ENCODE measurements at regions not wholly inside any gene's neighbourhood (a gene's known extent, or its start where the extent isn't known, plus 50 kb on each side); places are given as distances from the start of the nearest gene placed in this dataset.

DNA sequence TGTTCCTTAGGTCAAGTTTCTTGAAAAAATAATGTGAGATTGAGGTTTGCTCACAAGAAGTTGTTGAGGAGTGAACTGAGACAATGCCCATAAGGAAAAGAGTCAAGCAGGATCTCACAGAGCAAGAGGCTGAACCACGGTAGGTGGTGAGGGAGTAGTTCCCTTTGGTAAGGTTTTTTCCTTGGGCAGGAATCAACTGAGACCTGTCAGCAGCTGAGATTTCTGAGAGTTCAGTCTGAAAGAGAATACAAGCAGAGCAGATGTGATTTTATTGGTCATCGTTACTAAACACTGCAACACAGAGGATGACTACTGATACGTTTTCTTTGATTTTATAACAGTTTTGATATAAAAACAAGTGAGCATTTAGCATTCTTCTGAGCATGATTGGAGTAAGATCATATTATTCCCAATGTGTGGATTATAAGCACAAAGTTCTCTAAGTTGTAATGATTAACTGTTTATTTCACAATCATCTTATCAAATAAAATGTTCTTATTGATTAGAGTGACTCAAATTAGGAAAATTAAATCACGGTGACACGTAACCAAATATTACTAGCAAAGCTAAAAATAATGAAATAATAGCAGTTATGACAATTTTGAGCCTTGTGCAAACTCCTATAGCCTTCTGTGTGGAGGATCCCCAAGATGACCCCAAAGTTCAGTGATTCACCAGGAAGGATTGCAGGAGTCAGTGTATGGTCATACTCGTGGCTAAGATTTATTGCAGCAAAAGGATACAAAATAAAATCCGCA, 346.2 kb upstream of the ZNF717 start:
- no peak overlapping the region for H3K4me3 ChIP-seq
- no peaks in the 10 kb centered on the region for H3K4me1 ChIP-seq (ENCODE audit: insufficient read depth)
- no peak for DNase-seq
- H3K9me3 ChIP-seq = no peaks in the 10 kb centered on the region
- H3K27me3 ChIP-seq = no peaks in the 10 kb centered on the region
- WGBS, 3 donors = 49 to 61% (median 56%) methylated on average over 7 of the region's 7 CpGs
- intact Hi-C loops (cut with DNase I) = no loop called here
- H3K36me3 ChIP-seq = peaks cover 3% of the 10 kb centered on the region
- no peak overlapping the region for H3K27ac ChIP-seq
- TF ChIP-seq, protein P1, sequence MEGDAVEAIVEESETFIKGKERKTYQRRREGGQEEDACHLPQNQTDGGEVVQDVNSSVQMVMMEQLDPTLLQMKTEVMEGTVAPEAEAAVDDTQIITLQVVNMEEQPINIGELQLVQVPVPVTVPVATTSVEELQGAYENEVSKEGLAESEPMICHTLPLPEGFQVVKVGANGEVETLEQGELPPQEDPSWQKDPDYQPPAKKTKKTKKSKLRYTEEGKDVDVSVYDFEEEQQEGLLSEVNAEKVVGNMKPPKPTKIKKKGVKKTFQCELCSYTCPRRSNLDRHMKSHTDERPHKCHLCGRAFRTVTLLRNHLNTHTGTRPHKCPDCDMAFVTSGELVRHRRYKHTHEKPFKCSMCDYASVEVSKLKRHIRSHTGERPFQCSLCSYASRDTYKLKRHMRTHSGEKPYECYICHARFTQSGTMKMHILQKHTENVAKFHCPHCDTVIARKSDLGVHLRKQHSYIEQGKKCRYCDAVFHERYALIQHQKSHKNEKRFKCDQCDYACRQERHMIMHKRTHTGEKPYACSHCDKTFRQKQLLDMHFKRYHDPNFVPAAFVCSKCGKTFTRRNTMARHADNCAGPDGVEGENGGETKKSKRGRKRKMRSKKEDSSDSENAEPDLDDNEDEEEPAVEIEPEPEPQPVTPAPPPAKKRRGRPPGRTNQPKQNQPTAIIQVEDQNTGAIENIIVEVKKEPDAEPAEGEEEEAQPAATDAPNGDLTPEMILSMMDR (IDR thresholded peaks at IDR 0.05) = no peak
- no peak for TF ChIP-seq EP300 (IDR thresholded peaks at IDR 0.05)

DNA sequence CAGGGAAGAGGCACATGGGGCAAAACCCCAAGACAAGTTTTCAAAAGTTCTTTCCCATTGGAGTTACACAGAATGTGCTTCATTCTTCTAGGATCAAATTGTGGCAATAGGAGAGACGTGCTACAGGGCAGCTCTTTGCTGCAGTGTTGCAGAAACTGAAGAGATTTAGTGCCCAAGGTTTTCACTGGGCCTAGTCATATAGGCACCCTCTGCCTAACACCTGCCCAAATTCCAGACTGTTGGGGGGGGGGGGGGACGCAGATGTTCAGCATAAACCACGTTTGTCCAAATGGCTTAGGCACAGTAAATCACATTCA, 346.8 kb upstream of the ZNF717 start:
- Histone ChIP-seq H3K9me3 (no peaks in the 10 kb centered on the region), H3K27me3 (no peaks in the 10 kb centered on the region), H3K36me3 (peaks cover 3% of the 10 kb centered on the region), H3K4me3 (no peak overlapping the region), H3K27ac (no peak overlapping the region), H3K4me1 (ENCODE audit: insufficient read depth) (no peaks in the 10 kb centered on the region)
- intact Hi-C loops (cut with DNase I) = no loop called here
- no peak for DNase-seq
- WGBS, 3 donors = 24 to 50% (median 46%) methylated on average over 3 of the region's 3 CpGs
- TF ChIP-seq EP300 (IDR thresholded peaks at IDR 0.05) = no peak
- TF ChIP-seq, protein P1 (IDR thresholded peaks at IDR 0.05) = no peak
- no peak for TF ChIP-seq POLR2A (IDR thresholded peaks at IDR 0.05)

DNA sequence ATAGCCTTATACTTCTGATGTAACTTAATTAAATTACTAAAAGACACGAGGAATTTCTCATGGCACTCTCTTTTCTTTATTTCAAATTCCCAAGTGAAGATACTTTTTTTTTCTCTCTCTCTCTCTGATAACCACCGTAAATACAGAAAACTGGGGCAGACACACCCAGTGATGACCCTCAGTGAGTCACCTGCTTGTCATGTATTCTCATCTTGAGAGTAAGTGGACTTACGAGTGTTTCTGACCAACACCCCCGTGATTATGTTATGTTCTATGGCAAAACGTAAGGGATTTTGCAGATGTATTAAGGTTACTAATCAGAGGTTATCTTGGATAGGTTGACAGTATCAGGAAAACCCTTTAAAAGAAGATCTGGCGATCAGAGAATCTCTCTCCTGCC, 348.8 kb upstream of the ZNF717 start:
- Histone ChIP-seq H3K4me3 (no peak overlapping the region), H3K27ac (no peak overlapping the region), H3K4me1 (ENCODE audit: insufficient read depth) (no peaks in the 10 kb centered on the region), H3K27me3 (no peaks in the 10 kb centered on the region), H3K36me3 (peaks cover 3% of the 10 kb centered on the region), H3K9me3 (no peaks in the 10 kb centered on the region)
- TF ChIP-seq POLR2A (IDR thresholded peaks at IDR 0.05) (no peak), EP300 (IDR thresholded peaks at IDR 0.05) (no peak)
- TF ChIP-seq, protein P1 (IDR thresholded peaks at IDR 0.05) = no peak
- intact Hi-C loops (cut with DNase I) = no loop called here
- 66 to 74% (median 71%) methylated on average over 6 of the region's 6 CpGs for WGBS, 3 donors
- DNase-seq = no peak

DNA sequence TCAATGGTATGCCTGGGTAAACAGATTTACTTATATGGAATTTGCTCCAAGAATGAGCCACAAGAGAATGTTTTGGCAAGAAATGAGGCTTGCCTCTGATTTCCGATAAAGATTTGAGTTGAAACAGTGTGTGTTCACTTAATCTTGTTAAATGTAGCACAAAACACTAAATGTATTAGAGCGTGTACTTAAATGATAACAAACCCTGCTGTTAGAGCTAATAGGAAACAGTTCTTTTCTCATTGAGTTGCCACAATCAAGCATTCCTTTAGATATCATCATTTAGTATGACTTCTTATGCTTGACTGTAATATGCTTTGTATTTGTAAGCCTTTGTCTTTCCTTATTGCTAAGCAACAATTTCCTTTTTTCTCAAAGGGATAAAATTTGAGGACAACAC, 353.6 kb upstream of the ZNF717 start:
- TF ChIP-seq, protein P1 (IDR thresholded peaks at IDR 0.05) = no peak
- no peak for TF ChIP-seq POLR2A (IDR thresholded peaks at IDR 0.05)
- TF ChIP-seq EP300 (IDR thresholded peaks at IDR 0.05) = no peak
- intact Hi-C loops (cut with DNase I) = no loop called here
- H3K4me3 ChIP-seq = no peak overlapping the region
- H3K9me3 ChIP-seq = no peaks in the 10 kb centered on the region
- 62 to 78% (median 66%) methylated on average over 2 of the region's 2 CpGs for WGBS, 3 donors
- DNase-seq = no peak
- no peaks in the 10 kb centered on the region for H3K27me3 ChIP-seq
- no peaks in the 10 kb centered on the region for H3K4me1 ChIP-seq (ENCODE audit: insufficient read depth)
- H3K36me3 ChIP-seq = no peaks in the 10 kb centered on the region
- H3K27ac ChIP-seq = no peak overlapping the region

Measured in ovary (tissue), 7 donors.